ENCODE measurements at regions not wholly inside any gene's neighbourhood (a gene's known extent, or its start where the extent isn't known, plus 50 kb on each side); places are given as distances from the start of the nearest gene placed in this dataset.

GRCh38 chrX:140393507-140393906, 111.4 kb downstream of the SOX3 start:
- no peaks in the 10 kb centered on the region for H3K4me1 Mint-ChIP-seq

GRCh38 chrX:140391313-140391712, 113.6 kb downstream of the SOX3 start:
- H3K27ac Mint-ChIP-seq: no peak overlapping the region
- no peak for TF ChIP-seq CTCF (IDR thresholded peaks at IDR 0.05)

More at GRCh38 chrX:140393507-140393906, 111.4 kb downstream of the SOX3 start:
- DNase-seq (no peak), ATAC-seq (ENCODE audit: low read depth) (no peak)
- no peak for TF ChIP-seq CTCF (IDR thresholded peaks at IDR 0.05)
- POLR2A ChIA-PET: no interaction called here
- Mint-ChIP-seq H3K36me3 (ENCODE audit: low read depth) (no peaks in the 10 kb centered on the region), H3K27ac (no peak overlapping the region), H3K9me3 (no peaks in the 10 kb centered on the region), H3K27me3 (no peaks in the 10 kb centered on the region), H3K4me3 (no peak overlapping the region)
- intact Hi-C loops (cut with micrococcal nuclease): no loop called here
- CTCF ChIA-PET: no interaction called here

GRCh38 chrX:140389331-140389730, 115.5 kb downstream of the SOX3 start:
- intact Hi-C loops (cut with micrococcal nuclease): no loop called here
- Mint-ChIP-seq H3K4me1 (no peaks in the 10 kb centered on the region), H3K36me3 (ENCODE audit: low read depth) (no peaks in the 10 kb centered on the region), H3K27ac (no peak overlapping the region), H3K9me3 (no peaks in the 10 kb centered on the region), H3K4me3 (no peak overlapping the region), H3K27me3 (no peaks in the 10 kb centered on the region)
- TF ChIP-seq CTCF (IDR thresholded peaks at IDR 0.05): no peak
- ChIA-PET POLR2A (no interaction called here), CTCF (no interaction called here)
- DNase-seq: no peak
- ATAC-seq (ENCODE audit: low read depth): no peak

More at GRCh38 chrX:140391313-140391712, 113.6 kb downstream of the SOX3 start:
- ChIA-PET CTCF (no interaction called here), POLR2A (no interaction called here)
- H3K4me3 Mint-ChIP-seq: no peak overlapping the region
- no peaks in the 10 kb centered on the region for H3K36me3 Mint-ChIP-seq (ENCODE audit: low read depth)
- no peaks in the 10 kb centered on the region for H3K4me1 Mint-ChIP-seq
- no peak for DNase-seq
- no peaks in the 10 kb centered on the region for H3K9me3 Mint-ChIP-seq
- no peaks in the 10 kb centered on the region for H3K27me3 Mint-ChIP-seq
- no peak for ATAC-seq (ENCODE audit: low read depth)
- intact Hi-C loops (cut with micrococcal nuclease): no loop called here

GRCh38 chrX:140362861-140363260, 142.0 kb downstream of the SOX3 start:
- no peak for TF ChIP-seq CTCF (IDR thresholded peaks at IDR 0.05)
- H3K4me3 Mint-ChIP-seq: no peak overlapping the region
- intact Hi-C loops (cut with micrococcal nuclease): no loop called here
- no peaks in the 10 kb centered on the region for H3K4me1 Mint-ChIP-seq
- H3K27ac Mint-ChIP-seq: no peak overlapping the region
- no peaks in the 10 kb centered on the region for H3K27me3 Mint-ChIP-seq
- ATAC-seq (ENCODE audit: low read depth) (no peak), DNase-seq (no peak)
- ChIA-PET CTCF (no interaction called here), POLR2A (no interaction called here)
- no peaks in the 10 kb centered on the region for H3K36me3 Mint-ChIP-seq (ENCODE audit: low read depth)
- H3K9me3 Mint-ChIP-seq: no peaks in the 10 kb centered on the region

- H3K4me3 Mint-ChIP-seq: no peak overlapping the region
- CTCF ChIA-PET: no interaction called here
- DNase-seq (no peak), ATAC-seq (ENCODE audit: low read depth) (no peak)
- no peaks in the 10 kb centered on the region for H3K36me3 Mint-ChIP-seq (ENCODE audit: low read depth)
- H3K4me1 Mint-ChIP-seq: no peaks in the 10 kb centered on the region
- H3K27me3 Mint-ChIP-seq: no peaks in the 10 kb centered on the region
- no peak overlapping the region for H3K27ac Mint-ChIP-seq
- intact Hi-C loops (cut with micrococcal nuclease): no loop called here
- TF ChIP-seq CTCF (IDR thresholded peaks at IDR 0.05): no peak
- POLR2A ChIA-PET: no interaction called here
- no peaks in the 10 kb centered on the region for H3K9me3 Mint-ChIP-seq
Observed at GRCh38 chrX:140360924-140361323, 143.9 kb downstream of the SOX3 start.

Data from activated B cell treated with CpG ODN at 0.5 μM for 24 hours (primary cell).